Mesenchymal stem cell (in vitro differentiated cells and primary cell): ENCODE measurements at regions not wholly inside any gene's neighbourhood (a gene's known extent, or its start where the extent isn't known, plus 50 kb on each side); places are given as distances from the start of the nearest gene placed in this dataset.

ENCODE experiments used
- DNase-seq: peaks from one replicate; pipeline ENCODE4 v3.0.0-alpha.2; 2013
- H2AFZ ChIP-seq: one replicate; pipeline ENCODE4 v1.6.1; 2013; ENCODE audit warnings: low read depth, mild to moderate bottlenecking, control low read depth, inconsistent platforms, low read length, moderate library complexity
- H2AK5ac ChIP-seq: 2 replicates; pipeline ENCODE4 v1.6.1; 2013; ENCODE audit warnings: low read length, moderate library complexity, mild to moderate bottlenecking, inconsistent platforms; ENCODE audit not compliant: severe bottlenecking
- H2BK120ac ChIP-seq: one replicate; pipeline ENCODE4 v1.6.1; 2013; ENCODE audit warnings: low read depth, mild to moderate bottlenecking, inconsistent platforms, low read length, moderate library complexity
- H2BK12ac ChIP-seq, 2 experiments: one replicate each; pipeline ENCODE4 v1.6.1; 2013; ENCODE audit warnings: inconsistent platforms in 2 of 2, low read length in 2 of 2, mild to moderate bottlenecking in 2 of 2, moderate library complexity in 2 of 2, control low read depth in 1 of 2
- H2BK15ac ChIP-seq: one replicate; pipeline ENCODE4 v1.6.1; 2013; ENCODE audit warnings: mild to moderate bottlenecking, low read depth, inconsistent platforms; ENCODE audit not compliant: poor library complexity, severe bottlenecking
- H2BK5ac ChIP-seq: 2 replicates; pipeline ENCODE4 v1.6.1; 2013; ENCODE audit warnings: low read depth, mild to moderate bottlenecking, low read length, control low read depth, inconsistent platforms; ENCODE audit not compliant: poor library complexity, severe bottlenecking
- H3K14ac ChIP-seq, 2 experiments: one replicate each; pipeline ENCODE4 v1.6.1; 2013; ENCODE audit warnings: inconsistent platforms in 2 of 2, low read length in 2 of 2, control low read depth in 1 of 2, mild to moderate bottlenecking in 1 of 2, moderate library complexity in 1 of 2
- H3K18ac ChIP-seq, 2 experiments: one replicate each; pipeline ENCODE4 v1.6.1; 2013; ENCODE audit warnings: inconsistent platforms in 2 of 2, low read length in 2 of 2, control low read depth in 1 of 2, low read depth in 1 of 2, mild to moderate bottlenecking in 1 of 2
- H3K23ac ChIP-seq, 2 experiments: one replicate each; pipeline ENCODE4 v1.6.1; 2013; ENCODE audit warnings: inconsistent platforms in 2 of 2, low read length in 2 of 2, mild to moderate bottlenecking in 2 of 2, moderate library complexity in 2 of 2, control low read depth in 1 of 2
- H3K27ac ChIP-seq: 2 replicates; pipeline ENCODE4 v1.5.1; 2013; ENCODE audit warnings: mild to moderate bottlenecking, moderate library complexity, low read length, control low read depth, inconsistent platforms; ENCODE audit not compliant: poor library complexity, severe bottlenecking
- H3K27me3 ChIP-seq, 2 experiments: 2 replicates each; pipeline versions ENCODE4 v1.6.1 to v1.7.0; 2013; ENCODE audit warnings: low read length in 2 of 2, mild to moderate bottlenecking in 2 of 2, moderate library complexity in 2 of 2, control low read depth in 1 of 2, inconsistent platforms in 1 of 2; ENCODE audit not compliant: control insufficient read depth in 1 of 2, insufficient read depth in 1 of 2
- H3K36me3 ChIP-seq, 2 experiments: 2 replicates each; pipeline versions ENCODE4 v1.6.1 to v1.7.0; 2013; ENCODE audit warnings: low read length in 2 of 2, control low read depth in 1 of 2, inconsistent platforms in 1 of 2, low read depth in 1 of 2, mild to moderate bottlenecking in 1 of 2; ENCODE audit not compliant: insufficient read depth in 2 of 2, control insufficient read depth in 1 of 2
- H3K4ac ChIP-seq, 2 experiments: one replicate each; pipeline ENCODE4 v1.6.1; 2013; ENCODE audit warnings: inconsistent platforms in 2 of 2, low read length in 2 of 2, mild to moderate bottlenecking in 2 of 2, moderate library complexity in 2 of 2, control low read depth in 1 of 2, low read depth in 1 of 2
- H3K4me1 ChIP-seq: 2 replicates; pipeline ENCODE4 v1.6.1; 2013; ENCODE audit warnings: low read depth, low read length, control low read depth; ENCODE audit not compliant: control insufficient read depth, insufficient read depth
- H3K4me2 ChIP-seq: 2 replicates; pipeline ENCODE4 v1.6.1; 2013; ENCODE audit warnings: low read length, mild to moderate bottlenecking, inconsistent platforms; ENCODE audit not compliant: poor library complexity, severe bottlenecking
- H3K4me3 ChIP-seq, 2 experiments: 2 replicates each; pipeline versions ENCODE4 v1.5.1 to v1.7.0; 2013; ENCODE audit warnings: low read length in 2 of 2, mild to moderate bottlenecking in 2 of 2, control low read depth in 1 of 2, low read depth in 1 of 2; ENCODE audit not compliant: insufficient read depth in 1 of 2
- H3K79me1 ChIP-seq: replicated peaks from 2 replicates; pipeline ENCODE4 v1.6.1; 2013; ENCODE audit warnings: mild to moderate bottlenecking, control low read depth, low read length, inconsistent platforms; ENCODE audit not compliant: poor library complexity, severe bottlenecking
- H3K9ac ChIP-seq: 2 replicates; pipeline ENCODE4 v1.7.0; 2013; ENCODE audit warnings: mild to moderate bottlenecking, low read length, moderate library complexity
- H3K9me3 ChIP-seq: 2 replicates; pipeline ENCODE4 v1.7.0; 2013; ENCODE audit warnings: mild to moderate bottlenecking, low read length; ENCODE audit not compliant: control insufficient read depth
- H4K8ac ChIP-seq: one replicate; pipeline ENCODE4 v1.6.1; 2013; ENCODE audit warnings: inconsistent platforms, mild to moderate bottlenecking, low read length, moderate library complexity
- H4K91ac ChIP-seq: one replicate; pipeline ENCODE4 v1.6.1; 2013; ENCODE audit warnings: mild to moderate bottlenecking, low read length, inconsistent platforms
- WGBS: methylation state at CpG from one replicate; pipeline ENCODE4 v1.1.7; 2013; ENCODE audit warnings: mixed read lengths; 5-methylcytosine and 5-hydroxymethylcytosine counted together

GRCh38 chr3:73808862-73809509 lies 184.2 kb upstream of the PDZRN3 start:
- WGBS, result 87% methylated on average over 12 of the region's 12 CpGs

DNA sequence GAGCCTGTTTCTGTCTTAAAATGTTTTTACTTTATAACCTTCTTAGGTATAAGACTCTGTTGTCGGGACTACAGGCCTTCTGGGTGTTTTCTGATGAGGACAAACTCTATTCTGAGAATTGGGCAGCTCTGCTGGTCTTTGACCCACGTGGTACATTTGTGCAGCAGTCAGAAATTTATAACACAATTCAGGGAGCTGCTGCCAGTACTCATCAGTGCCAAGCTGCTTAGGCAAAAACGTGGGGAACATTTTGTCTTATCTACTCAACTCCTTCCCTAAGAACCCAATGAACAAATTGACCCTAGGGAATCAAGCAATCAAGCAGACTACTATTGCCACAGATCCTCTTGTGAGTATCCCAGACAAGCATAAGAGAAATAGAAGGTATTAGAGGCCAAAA lies 180.7 kb upstream of the PDZRN3 start:
- Histone ChIP-seq H2AK5ac (no peak overlapping the region), H3K9me3 (no peaks in the 10 kb centered on the region), H3K27me3 (no peaks in the 10 kb centered on the region), H3K4me2 (no peak overlapping the region), H2BK12ac (no peak overlapping the region), H3K27ac (no peak overlapping the region), H3K79me1 (no peaks in the 10 kb centered on the region), H4K8ac (no peak overlapping the region), H3K14ac (no peak overlapping the region), H2BK5ac (no peak overlapping the region), H3K36me3 (no peaks in the 10 kb centered on the region), H3K23ac (no peak overlapping the region), H3K4ac (no peak overlapping the region), H4K91ac (no peak overlapping the region), H2BK120ac (no peak overlapping the region), H3K9ac (no peak overlapping the region), H3K4me1 (no peaks in the 10 kb centered on the region), H2BK15ac (no peak overlapping the region), H3K4me3 (no peak overlapping the region), H2AFZ (no peak overlapping the region), H3K18ac (no peak overlapping the region)
- no peak for DNase-seq
- WGBS, result 64% methylated on average over 3 of the region's 3 CpGs

More at GRCh38 chr3:73808862-73809509, 184.2 kb upstream of the PDZRN3 start:
- Histone ChIP-seq H4K8ac (no peak overlapping the region), H2BK120ac (no peak overlapping the region), H3K27me3 (no peaks in the 10 kb centered on the region), H2AFZ (no peak overlapping the region), H3K27ac (no peak overlapping the region), H2BK12ac (no peak overlapping the region), H3K23ac (no peak overlapping the region), H3K4me1 (no peaks in the 10 kb centered on the region), H3K79me1 (no peaks in the 10 kb centered on the region), H2BK5ac (no peak overlapping the region), H2BK15ac (no peak overlapping the region), H3K4me3 (no peak overlapping the region), H4K91ac (no peak overlapping the region), H3K36me3 (no peaks in the 10 kb centered on the region), H3K14ac (no peak overlapping the region), H3K4me2 (no peak overlapping the region), H3K18ac (no peak overlapping the region), H3K4ac (no peak overlapping the region), H2AK5ac (no peak overlapping the region), H3K9ac (no peak overlapping the region), H3K9me3 (no peaks in the 10 kb centered on the region)
- DNase-seq, result no peak

DNA sequence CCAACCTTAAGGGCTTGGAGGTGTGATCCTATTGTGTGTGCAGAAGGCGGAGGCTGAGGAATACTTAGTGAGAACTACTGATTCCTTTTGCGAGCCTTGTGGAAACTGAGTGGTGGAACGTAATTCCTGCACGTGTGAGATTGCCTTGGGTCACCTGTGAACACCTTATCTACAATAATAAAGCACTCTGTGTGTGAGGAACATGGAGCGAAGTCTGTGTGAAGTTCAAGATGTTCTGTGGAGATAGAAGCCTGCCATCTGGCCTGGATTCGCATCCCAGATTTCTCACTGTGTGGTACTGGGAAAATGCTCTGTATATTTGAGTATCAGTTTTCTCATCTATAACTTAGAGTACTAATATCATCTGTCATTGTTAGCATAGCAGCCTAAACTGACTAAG lies 179.5 kb upstream of the PDZRN3 start:
- Histone ChIP-seq H3K27me3 (no peaks in the 10 kb centered on the region), H2BK15ac (no peak overlapping the region), H2BK12ac (no peak overlapping the region), H3K9me3 (no peaks in the 10 kb centered on the region), H3K23ac (no peak overlapping the region), H3K9ac (no peak overlapping the region), H2BK5ac (no peak overlapping the region), H3K4ac (no peak overlapping the region), H3K4me1 (no peaks in the 10 kb centered on the region), H3K27ac (no peak overlapping the region), H4K91ac (no peak overlapping the region), H3K36me3 (no peaks in the 10 kb centered on the region), H3K79me1 (no peaks in the 10 kb centered on the region), H4K8ac (no peak overlapping the region), H3K14ac (no peak overlapping the region), H3K4me2 (no peak overlapping the region), H3K4me3 (no peak overlapping the region), H2AK5ac (no peak overlapping the region), H2AFZ (no peak overlapping the region), H2BK120ac (no peak overlapping the region), H3K18ac (no peak overlapping the region)
- no peak for DNase-seq
- 92% methylated on average over 2 of the region's 6 CpGs for WGBS

DNA sequence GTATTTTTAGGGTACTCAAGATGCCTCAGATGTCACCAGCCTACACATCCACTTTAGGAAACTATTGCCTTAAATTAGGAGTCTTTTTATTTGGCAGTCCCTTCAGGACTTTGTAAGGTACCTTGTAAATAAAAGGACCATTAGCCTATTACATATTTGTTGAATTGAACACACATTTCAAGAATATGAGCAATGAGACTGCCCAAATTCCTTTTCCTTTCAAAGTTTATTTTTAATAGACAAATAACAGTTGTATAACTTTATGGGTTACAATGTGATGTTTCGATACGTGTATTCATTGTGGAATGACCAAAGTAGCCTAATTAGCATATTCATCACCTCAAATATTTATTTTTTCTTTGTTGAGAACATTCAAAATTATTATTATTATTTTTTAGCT lies 176.7 kb upstream of the PDZRN3 start:
- Histone ChIP-seq H3K27ac (no peak overlapping the region), H3K4me1 (no peaks in the 10 kb centered on the region), H3K14ac (no peak overlapping the region), H2BK120ac (no peak overlapping the region), H3K18ac (no peak overlapping the region), H4K91ac (no peak overlapping the region), H3K9ac (no peak overlapping the region), H3K4me3 (no peak overlapping the region), H2BK12ac (no peak overlapping the region), H3K27me3 (no peaks in the 10 kb centered on the region), H4K8ac (no peak overlapping the region), H3K9me3 (peaks cover 4% of the 10 kb centered on the region), H2BK5ac (no peak overlapping the region), H2AFZ (no peak overlapping the region), H3K4ac (no peak overlapping the region), H2AK5ac (no peak overlapping the region), H2BK15ac (no peak overlapping the region), H3K36me3 (no peaks in the 10 kb centered on the region), H3K23ac (no peak overlapping the region), H3K4me2 (no peak overlapping the region), H3K79me1 (no peaks in the 10 kb centered on the region)
- no CpG with 5 or more reads among the region's 2 CpGs for WGBS
- no peak for DNase-seq
